HG03025 (cell line): ENCODE measurements at regions not wholly inside any gene's neighbourhood (a gene's known extent, or its start where the extent isn't known, plus 50 kb on each side); places are given as distances from the start of the nearest gene placed in this dataset.

Source experiments
- ATAC-seq: cut with Tn5 transposase; IDR thresholded peaks from one replicate; pipeline ENCODE4 v1.9.1; 2021; ENCODE audit warnings: mild to moderate bottlenecking, moderate library complexity; ENCODE audit not compliant: unreplicated experiment, low FRiP score

DNA sequence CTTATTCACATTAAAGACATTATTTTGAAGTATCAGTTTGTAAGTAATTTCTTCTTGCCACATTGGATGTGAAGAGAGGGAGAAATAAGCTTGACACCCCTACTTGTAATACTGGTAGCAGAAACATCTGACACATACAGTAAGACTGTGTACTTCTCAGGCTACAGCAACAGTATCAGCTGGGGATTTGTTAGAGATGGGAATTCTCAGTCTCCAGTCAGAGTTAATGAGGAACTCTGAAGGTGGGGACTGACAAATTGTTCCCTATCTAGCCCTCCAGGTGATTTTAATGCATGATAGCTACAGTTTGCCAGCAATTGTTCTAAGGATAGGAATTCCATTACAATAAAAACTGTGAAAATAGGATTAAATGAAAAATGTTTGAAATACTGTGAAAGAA lies 524.8 kb downstream of the PRR16 start:
- ATAC-seq, result no peak

DNA sequence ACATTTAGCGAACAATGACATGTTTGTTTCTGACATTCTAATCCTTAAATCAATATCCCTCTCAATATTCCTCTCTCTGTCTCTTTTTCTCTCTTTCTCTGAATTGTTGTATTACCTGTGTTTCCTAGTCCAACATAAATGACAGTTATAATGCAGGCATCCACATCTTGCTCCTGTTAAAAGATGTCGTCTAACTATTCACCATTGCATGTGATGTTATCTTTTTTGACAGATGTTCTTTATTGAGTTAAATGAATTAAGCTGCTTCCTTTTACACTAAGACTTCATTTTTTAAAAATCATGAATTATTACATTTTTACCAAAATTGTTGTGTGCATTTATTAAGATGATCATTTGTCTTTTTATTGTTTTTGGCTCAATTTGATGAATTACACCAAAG lies 527.5 kb downstream of the PRR16 start:
- no peak for ATAC-seq

DNA sequence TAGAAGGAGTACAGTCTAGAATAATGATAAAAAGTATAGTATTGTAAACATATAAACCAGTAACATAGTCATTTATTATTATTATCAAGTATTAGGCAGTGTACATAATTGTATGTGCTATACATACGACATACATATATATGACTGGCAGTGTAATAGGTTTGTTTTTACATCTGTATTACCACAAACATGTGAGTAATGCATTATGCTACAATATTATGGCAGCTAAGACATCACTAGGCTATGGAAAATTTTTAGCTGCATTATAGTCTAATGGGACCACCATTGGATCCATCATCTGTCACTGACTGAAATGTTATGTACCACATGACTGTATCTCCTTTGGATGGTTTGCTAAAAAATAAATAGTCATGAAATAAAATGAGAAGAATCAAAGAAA lies 530.0 kb downstream of the PRR16 start:
- ATAC-seq, result no peak

DNA sequence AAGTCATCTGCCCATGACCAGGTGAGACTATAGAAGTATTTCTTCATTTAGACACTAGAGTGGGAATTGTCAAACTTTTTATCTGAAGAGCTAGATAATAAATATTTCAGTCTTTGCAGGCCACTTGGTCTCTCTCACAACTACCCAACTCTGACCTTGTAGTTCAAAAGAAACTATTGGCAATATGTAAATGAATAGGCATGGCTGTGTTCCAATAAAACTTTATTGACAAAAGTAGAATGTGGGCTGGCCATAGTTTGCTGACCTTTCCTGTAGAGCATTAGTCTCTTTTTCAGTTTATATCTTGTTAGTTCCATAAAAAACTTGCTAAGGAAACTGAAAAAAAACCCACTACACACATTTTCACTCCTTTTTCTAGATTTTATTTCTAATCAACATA lies 535.5 kb downstream of the PRR16 start:
- no peak for ATAC-seq

DNA sequence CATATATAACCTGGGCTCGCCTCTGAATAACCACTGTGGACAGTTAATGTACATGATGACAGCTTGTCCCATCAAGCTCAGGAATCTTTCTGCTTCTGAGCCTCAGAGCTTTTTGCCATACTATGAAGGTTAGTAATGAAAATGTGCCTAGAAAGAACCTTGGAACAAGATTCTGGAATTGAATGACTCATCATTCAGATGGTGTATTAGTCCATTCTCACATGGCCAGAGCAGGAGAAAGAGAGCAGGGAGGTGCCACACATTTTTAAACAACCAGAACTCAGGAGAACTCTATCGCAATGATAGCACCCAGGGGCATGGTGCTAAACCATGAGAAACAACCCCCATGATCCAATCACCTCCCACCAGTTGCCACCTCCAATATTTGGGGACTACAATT lies 542.1 kb downstream of the PRR16 start:
- no peak for ATAC-seq

DNA sequence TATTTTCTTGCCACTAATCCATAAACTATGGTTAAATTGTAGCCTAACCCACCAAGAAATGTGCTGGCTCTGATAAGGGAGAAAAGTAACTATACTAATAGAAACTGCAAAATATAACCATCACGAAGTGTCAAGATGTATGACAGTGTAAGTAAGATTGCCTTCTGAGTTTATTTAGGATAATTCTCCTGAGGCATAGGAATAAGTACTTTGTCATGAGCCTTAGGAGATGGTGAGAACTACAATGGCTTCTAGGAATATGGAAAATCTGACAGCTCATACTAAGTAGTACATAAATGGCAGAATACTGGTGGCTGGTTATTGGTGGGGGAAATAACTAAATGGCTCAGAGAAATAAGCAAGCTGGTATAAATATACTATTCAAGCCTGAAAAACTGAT lies 543.9 kb downstream of the PRR16 start:
- ATAC-seq, result no peak

DNA sequence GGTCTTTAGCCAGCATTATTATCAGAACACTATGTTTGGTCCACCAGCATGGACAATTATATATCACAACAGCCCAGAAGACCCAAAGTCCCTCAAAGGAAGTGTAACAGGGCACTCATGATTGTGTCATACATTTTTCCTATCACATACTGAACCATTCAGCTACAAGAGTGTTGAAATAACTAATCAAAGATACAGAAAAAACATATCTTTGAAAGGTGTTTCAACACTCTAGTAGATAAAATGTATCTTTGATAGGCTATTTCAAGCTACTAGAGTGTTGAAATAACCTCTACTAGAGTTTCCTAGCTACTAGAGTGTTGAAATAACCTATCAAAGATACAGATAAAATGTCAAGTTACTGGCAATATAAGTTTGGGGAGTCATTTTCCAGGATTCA lies 545.0 kb downstream of the PRR16 start:
- ATAC-seq, result no peak

DNA sequence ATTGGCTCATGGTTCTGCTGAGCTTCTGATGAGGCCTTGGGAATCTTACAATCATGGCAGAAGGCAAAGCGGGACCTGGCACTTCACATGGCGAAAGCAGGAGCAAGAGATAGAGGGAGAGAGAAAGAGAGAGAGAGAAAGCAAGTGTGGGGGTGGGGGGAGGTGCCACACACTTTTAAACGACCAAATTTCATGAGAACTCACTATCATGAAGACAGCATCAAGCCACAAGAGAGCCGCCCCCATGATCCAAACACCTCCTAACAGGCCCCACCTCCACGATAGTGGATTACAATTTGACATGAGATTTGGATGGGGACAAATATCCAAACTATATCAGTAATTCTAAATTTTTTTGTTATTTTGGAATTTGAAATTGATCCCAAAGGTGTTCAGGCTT lies 553.9 kb downstream of the PRR16 start:
- no peak for ATAC-seq

DNA sequence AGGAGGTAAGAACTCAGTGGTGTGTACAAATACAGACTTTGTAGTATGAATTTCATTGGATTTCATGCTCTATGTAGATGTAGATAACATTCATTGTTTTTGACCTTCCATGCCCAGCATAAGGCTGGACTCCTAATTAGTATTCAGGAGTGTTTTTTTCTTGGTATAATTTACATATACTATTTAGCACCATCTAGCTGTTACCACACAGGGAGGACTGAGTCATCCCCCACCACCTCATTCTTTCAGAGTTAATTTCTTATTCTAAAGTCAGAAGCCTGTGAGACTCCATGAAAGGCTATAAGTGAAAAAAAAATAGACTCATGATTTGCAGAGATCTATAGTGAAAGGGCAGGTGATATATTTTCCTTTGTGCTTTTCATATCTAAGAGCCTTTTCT lies 555.0 kb downstream of the PRR16 start:
- no peak for ATAC-seq

DNA sequence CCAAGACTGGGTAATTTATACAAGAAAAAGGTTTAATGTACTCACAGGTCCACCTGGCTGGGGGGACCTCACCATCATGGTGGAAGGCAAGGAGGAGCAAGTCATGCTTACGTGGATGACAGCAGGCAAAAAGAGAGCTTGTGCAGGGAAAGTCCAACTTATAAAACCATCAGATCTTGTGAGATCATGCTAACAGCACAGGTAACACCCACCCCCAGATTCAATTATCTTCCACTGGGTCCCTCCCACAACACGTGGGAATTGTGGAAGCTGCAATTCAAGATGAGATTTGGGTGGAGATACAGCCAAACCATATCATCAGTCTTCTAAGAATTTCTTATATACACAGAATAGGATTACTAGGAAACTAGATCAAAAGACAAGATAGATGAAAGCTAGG lies 555.6 kb downstream of the PRR16 start:
- no peak for ATAC-seq

DNA sequence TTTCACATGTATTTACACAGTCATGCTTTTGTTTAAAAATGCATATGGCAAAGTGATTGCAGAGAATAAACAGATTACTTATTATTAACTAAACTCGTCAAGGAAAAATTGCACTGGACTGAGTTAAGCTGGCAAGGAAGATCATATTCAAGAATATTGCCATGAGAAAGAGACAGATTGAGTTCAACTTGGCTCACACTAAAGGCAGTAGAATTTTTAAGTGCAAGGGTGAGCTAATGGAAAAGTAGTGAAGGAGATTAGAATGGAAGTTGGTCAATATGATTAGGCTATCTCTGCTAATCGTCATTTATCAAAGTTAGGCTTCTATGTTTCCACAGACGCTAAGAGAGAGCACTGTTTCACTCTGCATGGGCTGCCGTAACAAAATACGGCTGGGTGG lies 557.6 kb downstream of the PRR16 start:
- ATAC-seq, result no peak

DNA sequence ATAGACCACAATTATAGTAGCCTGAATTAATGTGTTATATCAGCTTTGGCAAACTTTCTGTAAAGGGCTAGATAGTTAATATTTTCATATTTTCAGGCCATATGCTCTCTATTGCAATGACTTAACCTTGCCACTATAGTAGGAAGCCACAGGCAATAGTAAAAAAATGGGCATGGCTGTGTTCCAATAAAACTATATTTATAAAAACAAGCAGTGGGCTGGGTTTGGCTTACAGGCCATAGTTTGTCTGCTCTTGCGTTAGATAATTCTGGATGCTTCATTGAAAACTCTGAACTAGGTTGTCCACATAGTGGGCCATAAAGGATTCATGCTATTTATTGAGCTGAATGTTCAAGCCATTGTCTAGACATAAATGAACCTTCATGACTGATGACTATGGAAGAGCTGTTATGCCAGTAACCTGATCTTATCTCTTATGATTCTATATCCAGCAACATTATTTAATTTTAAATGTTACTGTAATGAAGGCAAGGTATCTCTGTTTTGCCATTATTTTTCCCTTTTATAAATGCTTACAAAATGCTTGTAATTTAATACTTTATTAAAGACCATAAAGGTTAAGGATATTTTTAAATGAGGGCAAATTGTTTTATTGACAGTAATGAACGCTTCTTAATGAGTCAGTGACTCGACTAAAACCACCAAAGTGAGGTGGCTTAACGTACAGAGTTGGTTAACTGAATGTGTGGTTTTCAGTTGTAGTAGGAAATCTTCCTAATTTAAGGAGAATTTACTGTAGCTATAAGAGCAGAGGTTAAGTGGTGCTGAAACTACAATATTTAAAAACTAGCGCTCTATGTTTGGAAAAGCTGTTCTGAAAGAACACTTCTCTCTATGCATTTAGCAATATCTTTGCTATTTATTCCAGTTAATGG lies 560.6 kb downstream of the PRR16 start:
- ATAC-seq, result no peak

DNA sequence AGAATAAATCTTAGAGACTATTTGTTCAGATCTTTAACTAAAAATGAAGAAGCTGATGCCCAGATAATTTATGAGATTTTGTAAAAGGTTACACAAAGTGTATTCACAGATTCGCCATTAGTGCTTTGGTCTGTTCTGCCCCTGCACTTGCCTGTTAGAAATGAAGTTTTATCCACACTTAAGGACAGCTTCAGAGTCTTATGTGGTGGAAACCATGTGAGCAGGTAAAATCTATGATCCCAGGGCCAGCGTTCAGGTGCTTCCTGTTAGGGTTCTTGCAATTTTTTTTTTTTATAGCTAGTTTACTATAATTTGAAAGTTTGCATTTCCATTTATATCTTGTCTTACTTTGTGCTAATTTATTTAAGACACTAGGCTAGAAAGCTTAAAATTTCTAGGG lies 561.6 kb downstream of the PRR16 start:
- ATAC-seq, result no peak

DNA sequence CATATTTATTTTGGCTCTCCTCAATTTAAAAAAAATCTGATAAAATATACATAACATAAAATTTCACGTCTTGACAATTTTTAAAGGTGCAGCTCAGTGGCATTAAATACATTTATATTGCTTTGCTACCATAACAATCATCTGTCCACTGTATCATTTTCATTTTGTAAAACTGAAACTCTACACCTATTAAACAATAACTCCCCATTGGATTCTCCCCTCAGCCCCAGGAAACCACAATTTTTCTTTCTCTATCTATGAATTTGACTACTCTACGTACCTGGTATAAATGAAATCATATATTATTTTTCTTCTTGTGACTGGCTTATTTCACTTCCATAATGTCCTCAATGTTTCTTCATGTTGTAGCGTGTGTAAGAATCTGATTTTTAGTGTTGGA lies 563.5 kb downstream of the PRR16 start:
- ATAC-seq, result no peak

DNA sequence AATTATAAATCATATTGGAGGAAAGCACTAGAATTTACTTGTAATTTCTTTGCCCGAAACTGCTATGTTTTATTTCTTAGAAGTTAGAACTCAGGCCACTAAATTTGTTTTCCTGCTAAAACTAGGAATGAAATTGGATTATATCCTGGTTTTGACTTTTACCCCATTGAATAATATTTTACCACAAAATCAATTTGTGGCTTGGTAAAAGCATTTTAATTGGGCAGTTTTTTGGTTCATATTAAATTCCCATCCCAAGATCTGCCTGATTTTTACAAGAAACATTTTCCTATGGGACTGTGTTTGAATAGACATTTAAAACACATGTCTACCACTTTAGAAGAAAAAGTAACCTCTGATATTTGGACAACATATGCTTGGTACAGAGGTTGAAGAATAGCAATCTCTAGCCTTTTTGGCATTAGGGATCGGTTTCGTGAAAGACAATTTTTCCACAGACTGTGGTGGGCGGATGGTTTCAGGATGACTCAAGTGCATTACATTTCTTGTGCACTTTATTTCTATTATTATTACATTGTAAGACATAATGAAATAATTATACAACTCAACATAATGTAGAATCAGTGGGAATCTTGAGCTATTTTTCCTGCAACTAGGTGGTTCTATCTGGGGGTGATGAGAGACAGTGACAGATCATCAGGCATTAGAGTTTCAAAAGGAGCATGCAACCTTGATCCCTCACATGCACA lies 565.6 kb downstream of the PRR16 start:
- ATAC-seq, result no peak

DNA sequence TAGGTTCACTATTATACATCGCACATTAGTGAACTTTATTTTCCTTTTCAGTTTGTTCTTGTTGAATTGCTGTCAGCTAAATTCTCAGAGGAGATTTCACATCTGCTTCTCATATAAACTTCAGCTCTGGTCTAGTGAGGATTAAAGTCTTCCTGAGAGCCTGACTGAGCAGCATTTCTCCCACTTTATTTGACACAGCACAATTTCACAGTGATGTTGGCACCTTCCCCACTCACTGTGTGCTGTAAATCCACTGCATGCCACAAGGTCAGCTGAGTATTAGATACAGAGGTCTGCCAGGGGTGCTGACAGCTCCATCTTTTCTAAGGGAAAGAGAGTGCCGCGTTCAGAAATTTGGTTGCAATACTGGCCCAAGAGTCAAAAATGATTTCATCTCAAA lies 567.4 kb downstream of the PRR16 start:
- no peak for ATAC-seq

DNA sequence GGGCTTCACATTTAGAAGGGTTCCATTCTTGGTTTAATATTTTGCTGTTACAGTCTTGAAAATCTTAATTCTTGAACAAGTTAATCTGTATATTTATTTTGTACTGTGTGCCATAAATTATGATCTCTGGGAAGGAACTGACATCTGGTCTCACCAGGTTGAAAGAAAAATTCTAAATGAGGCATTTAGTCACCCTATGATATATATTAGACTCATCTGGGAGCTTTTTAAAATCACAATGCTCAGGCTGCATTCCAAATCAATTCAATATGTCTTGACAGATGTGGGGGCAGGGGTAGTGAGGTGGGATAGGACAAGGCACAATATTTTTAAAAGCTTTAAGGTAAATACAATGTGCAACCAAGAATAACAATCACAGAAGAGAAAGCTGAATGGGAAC lies 569.2 kb downstream of the PRR16 start:
- no peak for ATAC-seq

DNA sequence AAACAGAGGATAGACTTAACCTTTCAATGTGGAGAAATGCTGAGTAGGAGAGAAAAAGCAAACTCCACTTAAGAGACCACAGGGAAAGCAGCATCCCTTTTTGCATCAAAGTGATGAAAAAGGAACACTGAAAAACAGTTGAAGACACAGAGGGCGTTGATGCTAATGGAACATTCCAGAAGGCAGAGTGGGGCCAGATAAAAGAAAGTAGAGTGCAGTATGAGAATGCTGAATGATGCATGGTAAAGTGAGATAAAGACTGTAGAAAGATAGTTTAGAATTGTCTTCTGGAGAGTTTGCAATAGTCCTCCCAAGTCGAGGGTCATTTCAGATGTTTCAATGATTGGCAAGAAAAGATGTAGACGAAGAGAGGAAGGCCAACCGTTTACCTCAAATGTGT lies 574.3 kb downstream of the PRR16 start:
- no peak for ATAC-seq

DNA sequence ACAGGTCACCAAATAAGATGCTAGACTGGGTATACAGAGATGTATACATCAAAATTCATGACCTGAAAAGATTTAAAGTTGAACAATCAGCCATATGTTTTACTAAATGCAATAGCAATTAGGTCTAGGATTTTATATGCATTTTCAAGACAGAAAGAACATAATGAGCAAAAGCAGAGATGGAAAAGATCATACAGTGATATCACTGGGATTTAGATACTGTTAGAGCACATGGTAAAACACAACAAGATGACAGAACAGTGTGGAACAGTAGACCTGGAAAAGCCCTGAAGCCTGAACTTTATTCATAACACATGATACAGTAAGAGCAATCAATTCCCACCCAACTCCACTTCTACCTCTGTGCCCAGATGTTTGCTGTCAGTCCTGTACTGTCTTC lies 585.9 kb downstream of the PRR16 start:
- ATAC-seq, result no peak

DNA sequence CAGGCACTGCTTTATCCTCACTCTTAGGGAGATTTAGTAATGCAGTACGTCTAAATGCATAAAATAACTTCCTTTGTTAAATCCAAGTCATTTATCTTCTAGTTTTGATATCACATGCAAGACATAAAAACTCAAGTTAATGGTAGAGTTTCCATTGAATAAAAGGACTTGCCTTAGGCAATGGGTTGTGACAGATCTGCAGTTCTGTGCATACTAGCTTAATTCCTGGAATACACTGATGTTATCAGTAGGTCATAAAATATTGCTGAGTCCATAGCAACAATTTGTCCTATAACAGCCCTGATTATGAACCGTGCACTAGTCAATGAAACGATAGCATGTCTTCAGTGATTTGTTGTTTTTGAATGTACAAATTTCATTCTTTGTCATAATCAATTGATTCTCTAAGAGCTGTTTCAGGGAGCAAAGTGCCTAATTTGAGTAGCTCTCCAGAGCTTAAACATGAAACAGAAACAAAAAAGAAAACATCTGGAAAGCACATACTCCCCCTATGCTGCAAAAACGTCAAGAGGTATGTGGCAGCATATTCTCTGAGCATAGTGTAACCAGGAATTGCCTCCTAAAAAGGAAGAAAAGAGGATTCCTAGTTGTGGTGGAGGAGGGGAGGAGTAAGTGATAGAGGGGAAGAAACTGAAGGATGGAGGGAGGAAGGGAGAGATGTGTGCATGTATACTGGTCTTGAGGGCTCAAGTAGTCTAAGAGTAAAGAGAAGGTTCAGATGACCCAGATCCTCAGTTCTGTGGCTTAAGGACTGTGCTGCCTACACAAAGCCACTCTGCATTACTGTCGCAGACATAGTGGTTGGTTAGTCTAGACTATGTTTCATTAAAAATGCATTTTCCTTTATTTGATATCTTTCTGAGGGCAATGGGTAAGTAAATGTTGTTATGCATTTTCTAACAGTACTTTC lies 589.2 kb downstream of the PRR16 start:
- ATAC-seq, result no peak

DNA sequence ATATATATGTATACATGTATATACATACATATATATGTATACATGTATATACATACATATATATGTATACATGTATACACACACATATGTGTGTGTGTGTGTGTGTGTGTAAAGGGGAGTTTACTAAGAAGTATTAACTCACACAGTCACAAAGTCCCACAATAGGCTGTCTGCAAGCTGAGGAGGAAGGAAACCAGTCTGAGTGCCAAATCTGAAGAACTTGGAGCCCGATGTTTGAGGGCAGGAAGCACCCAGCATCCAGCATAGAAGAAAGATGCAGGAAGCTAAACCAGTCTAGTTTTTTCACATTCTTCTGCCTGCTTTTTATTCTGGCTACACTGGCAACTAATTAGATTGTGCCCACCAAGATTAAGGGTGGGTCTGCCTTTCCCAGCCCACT lies 591.5 kb downstream of the PRR16 start:
- ATAC-seq, result no peak
